NCI-H2029 treated with DMSO at 0.1 percent for 48 hours (cell line): ENCODE measurements at regions not wholly inside any gene's neighbourhood (a gene's known extent, or its start where the extent isn't known, plus 50 kb on each side); places are given as distances from the start of the nearest gene placed in this dataset.

Experiments used
- DNase-seq: peaks from one replicate; lab custom pipeline; 2025; lab: John Stamatoyannopoulos, UW

- DNase-seq: no peak
Measured at GRCh38 chr5:103498800-103499551, 63.6 kb downstream of the NUDT12 start.

- no peak for DNase-seq
Measured at GRCh38 chr5:103498211-103498610, 64.4 kb downstream of the NUDT12 start.

- no peak for DNase-seq
Measured at GRCh38 chr5:103497781-103498180, 64.8 kb downstream of the NUDT12 start.

- no peak for DNase-seq
Measured at GRCh38 chr5:103490030-103490739, 72.4 kb downstream of the NUDT12 start.

- DNase-seq: no peak
Measured at GRCh38 chr5:103489307-103489706, 73.3 kb downstream of the NUDT12 start.

GRCh38 chr5:103487822-103488493 lies 74.6 kb downstream of the NUDT12 start:
- no peak for DNase-seq

GRCh38 chr5:103487218-103487617 lies 75.4 kb downstream of the NUDT12 start:
- DNase-seq: no peak

- DNase-seq: no peak
Measured at GRCh38 chr5:103486739-103487138, 75.8 kb downstream of the NUDT12 start.

GRCh38 chr5:103480246-103480645 lies 82.3 kb downstream of the NUDT12 start:
- DNase-seq: no peak

GRCh38 chr5:103477678-103478077 lies 84.9 kb downstream of the NUDT12 start:
- no peak for DNase-seq

GRCh38 chr5:103476811-103477210 lies 85.8 kb downstream of the NUDT12 start:
- no peak for DNase-seq

GRCh38 chr5:103475629-103476240 lies 86.9 kb downstream of the NUDT12 start:
- peak; percentile 32 for DNase-seq

GRCh38 chr5:103474677-103475076 lies 87.9 kb downstream of the NUDT12 start:
- DNase-seq: no peak

- no peak for DNase-seq
Measured at GRCh38 chr5:103473725-103474124, 88.9 kb downstream of the NUDT12 start.

GRCh38 chr5:103472830-103473229 lies 89.8 kb downstream of the NUDT12 start:
- no peak for DNase-seq

GRCh38 chr5:103472265-103472664 lies 90.3 kb downstream of the NUDT12 start:
- no peak for DNase-seq

GRCh38 chr5:103469288-103470040 lies 93.1 kb downstream of the NUDT12 start:
- DNase-seq: no peak

- DNase-seq: no peak
Measured at GRCh38 chr5:103467831-103468230, 94.8 kb downstream of the NUDT12 start.

GRCh38 chr5:103466495-103466894 lies 96.1 kb downstream of the NUDT12 start:
- no peak for DNase-seq

GRCh38 chr5:103465891-103466290 lies 96.7 kb downstream of the NUDT12 start:
- DNase-seq: no peak

GRCh38 chr5:103464835-103465484 lies 97.6 kb downstream of the NUDT12 start:
- DNase-seq: no peak
